NCI-H128 (cell line): ENCODE measurements at regions not wholly inside any gene's neighbourhood (a gene's known extent, or its start where the extent isn't known, plus 50 kb on each side); places are given as distances from the start of the nearest gene placed in this dataset.

Experiments
- DNase-seq: peaks from one replicate; lab custom pipeline; 2025; ENCODE audit not compliant: unreplicated experiment; lab: John Stamatoyannopoulos, UW

- DNase-seq, result no peak
These were observed 321.7 kb downstream of the PPP1R2C start for GRCh38 chrX:42456176-42456700.

GRCh38 chrX:42450228-42450627 lies 327.7 kb downstream of the PPP1R2C start:
- no peak for DNase-seq

GRCh38 chrX:42443267-42443666 lies 334.7 kb downstream of the PPP1R2C start:
- no peak for DNase-seq

GRCh38 chrX:42442745-42443144 lies 335.2 kb downstream of the PPP1R2C start:
- DNase-seq, result no peak

GRCh38 chrX:42437211-42437610 lies 340.8 kb downstream of the PPP1R2C start:
- no peak for DNase-seq

- DNase-seq, result no peak
These were observed 343.4 kb downstream of the PPP1R2C start for GRCh38 chrX:42434458-42435166.

- DNase-seq, result no peak
These were observed 345.4 kb downstream of the PPP1R2C start for GRCh38 chrX:42432552-42432951.

- no peak for DNase-seq
These were observed 355.0 kb downstream of the PPP1R2C start for GRCh38 chrX:42422961-42423360.

- no peak for DNase-seq
These were observed 357.5 kb downstream of the PPP1R2C start for GRCh38 chrX:42420426-42420825.

- DNase-seq, result no peak
These were observed 362.3 kb downstream of the PPP1R2C start for GRCh38 chrX:42415636-42416035.

GRCh38 chrX:42414057-42414456 lies 363.9 kb downstream of the PPP1R2C start:
- DNase-seq, result no peak

- no peak for DNase-seq
These were observed 378.3 kb downstream of the PPP1R2C start for GRCh38 chrX:42399632-42400024.

- no peak for DNase-seq
These were observed 378.9 kb downstream of the PPP1R2C start for GRCh38 chrX:42398967-42399631.

- no peak for DNase-seq
These were observed 381.8 kb downstream of the PPP1R2C start for GRCh38 chrX:42396136-42396535.

GRCh38 chrX:42392846-42393245 lies 385.1 kb downstream of the PPP1R2C start:
- DNase-seq, result no peak

- DNase-seq, result no peak
These were observed 391.3 kb downstream of the PPP1R2C start for GRCh38 chrX:42386681-42387080.

- DNase-seq, result no peak
These were observed 392.2 kb downstream of the PPP1R2C start for GRCh38 chrX:42385730-42386129.

- no peak for DNase-seq
These were observed 393.0 kb downstream of the PPP1R2C start for GRCh38 chrX:42384956-42385355.

GRCh38 chrX:42378857-42379256 lies 399.1 kb downstream of the PPP1R2C start:
- DNase-seq, result no peak

- no peak for DNase-seq
These were observed 402.9 kb downstream of the PPP1R2C start for GRCh38 chrX:42375086-42375485.

GRCh38 chrX:42366181-42366580 lies 411.8 kb downstream of the PPP1R2C start:
- DNase-seq, result no peak

- DNase-seq, result no peak
These were observed 415.7 kb downstream of the PPP1R2C start for GRCh38 chrX:42362219-42362618.
